ENCODE measurements at regions not wholly inside any gene's neighbourhood (a gene's known extent, or its start where the extent isn't known, plus 50 kb on each side); places are given as distances from the start of the nearest gene placed in this dataset.

GRCh38 chr4:43345323-43345925, 452.9 kb downstream of the GRXCR1 start:
- no peak for DNase-seq (ENCODE audit: low spot score)

GRCh38 chr4:43348591-43348990, 456.1 kb downstream of the GRXCR1 start:
- DNase-seq (ENCODE audit: low spot score) = no peak

GRCh38 chr4:43351970-43352806, 459.7 kb downstream of the GRXCR1 start:
- DNase-seq (ENCODE audit: low spot score) = no peak

- DNase-seq (ENCODE audit: low spot score) = no peak
Observed at GRCh38 chr4:43352859-43353258, 460.3 kb downstream of the GRXCR1 start.

- no peak for DNase-seq (ENCODE audit: low spot score)
Observed at GRCh38 chr4:43353552-43353951, 461.0 kb downstream of the GRXCR1 start.

- no peak for DNase-seq (ENCODE audit: low spot score)
Observed at GRCh38 chr4:43356786-43357185, 464.3 kb downstream of the GRXCR1 start.

- no peak for DNase-seq (ENCODE audit: low spot score)
Observed at GRCh38 chr4:43357252-43357974, 464.9 kb downstream of the GRXCR1 start.

GRCh38 chr4:43360296-43360695, 467.8 kb downstream of the GRXCR1 start:
- DNase-seq (ENCODE audit: low spot score) = no peak

GRCh38 chr4:43362875-43363636, 470.5 kb downstream of the GRXCR1 start:
- no peak for DNase-seq (ENCODE audit: low spot score)

GRCh38 chr4:43369036-43369594, 476.6 kb downstream of the GRXCR1 start:
- no peak for DNase-seq (ENCODE audit: low spot score)

GRCh38 chr4:43373201-43373600, 480.7 kb downstream of the GRXCR1 start:
- DNase-seq (ENCODE audit: low spot score) = no peak

- no peak for DNase-seq (ENCODE audit: low spot score)
Observed at GRCh38 chr4:43374216-43374751, 481.8 kb downstream of the GRXCR1 start.

- no peak for DNase-seq (ENCODE audit: low spot score)
Observed at GRCh38 chr4:43379016-43379415, 486.5 kb downstream of the GRXCR1 start.

GRCh38 chr4:43380093-43380492, 487.6 kb downstream of the GRXCR1 start:
- no peak for DNase-seq (ENCODE audit: low spot score)

- DNase-seq (ENCODE audit: low spot score) = no peak
Observed at GRCh38 chr4:43391069-43391468, 498.6 kb downstream of the GRXCR1 start.

- DNase-seq (ENCODE audit: low spot score) = no peak
Observed at GRCh38 chr4:43394976-43395375, 502.5 kb downstream of the GRXCR1 start.

- no peak for DNase-seq (ENCODE audit: low spot score)
Observed at GRCh38 chr4:43399726-43400125, 507.2 kb downstream of the GRXCR1 start.

GRCh38 chr4:43402393-43402792, 509.9 kb downstream of the GRXCR1 start:
- no peak for DNase-seq (ENCODE audit: low spot score)

- no peak for DNase-seq (ENCODE audit: low spot score)
Observed at GRCh38 chr4:43410636-43411035, 518.1 kb downstream of the GRXCR1 start.

- no peak for DNase-seq (ENCODE audit: low spot score)
Observed at GRCh38 chr4:43411226-43411625, 518.7 kb downstream of the GRXCR1 start.

GRCh38 chr4:43423276-43423675, 530.8 kb downstream of the GRXCR1 start:
- no peak for DNase-seq (ENCODE audit: low spot score)

GRCh38 chr4:43425206-43425605, 532.7 kb downstream of the GRXCR1 start:
- no peak for DNase-seq (ENCODE audit: low spot score)
